Skeletal muscle satellite cell (primary cell): ENCODE measurements at regions not wholly inside any gene's neighbourhood (a gene's known extent, or its start where the extent isn't known, plus 50 kb on each side); places are given as distances from the start of the nearest gene placed in this dataset.

ENCODE experiments used
- H3K27me3 ChIP-seq: 2 replicates; pipeline ENCODE4 v1.7.0; 2013; ENCODE audit warnings: low read length; ENCODE audit not compliant: control insufficient read depth, insufficient read depth
- H3K36me3 ChIP-seq: 2 replicates; pipeline ENCODE4 v1.7.0; 2013; ENCODE audit warnings: mild to moderate bottlenecking, control low read depth, low read length; ENCODE audit not compliant: insufficient read depth
- H3K4me1 ChIP-seq: 2 replicates; pipeline ENCODE4 v1.7.0; 2013; ENCODE audit warnings: low read length; ENCODE audit not compliant: control insufficient read depth, insufficient read depth
- H3K4me2 ChIP-seq: 2 replicates; pipeline ENCODE4 v1.7.0; 2013; ENCODE audit warnings: mild to moderate bottlenecking, low read length
- H3K4me3 ChIP-seq: 2 replicates; pipeline ENCODE4 v1.7.0; 2013; ENCODE audit warnings: low read length
- H3K9ac ChIP-seq: 2 replicates; pipeline ENCODE4 v1.7.0; 2013; ENCODE audit warnings: mild to moderate bottlenecking, low read depth, low read length, moderate library complexity
- H3K9me3 ChIP-seq: replicated peaks from 2 replicates; pipeline ENCODE4 v1.7.0; 2013; ENCODE audit warnings: mild to moderate bottlenecking, control low read depth, low read length

- Histone ChIP-seq H3K36me3 (no peaks in the 10 kb centered on the region), H3K4me2 (no peak overlapping the region), H3K9ac (no peak overlapping the region), H3K4me1 (peaks cover 15% of the 10 kb centered on the region), H3K4me3 (no peak overlapping the region), H3K9me3 (no peaks in the 10 kb centered on the region), H3K27me3 (peaks cover 10% of the 10 kb centered on the region)
Observed at GRCh38 chr5:38757451-38758245, 88.2 kb upstream of the OSMR start.

GRCh38 chr5:38758774-38759600 is 86.8 kb upstream of the OSMR start:
- no peak overlapping the region for H3K4me3 ChIP-seq
- peaks cover 15% of the 10 kb centered on the region for H3K4me1 ChIP-seq
- no peaks in the 10 kb centered on the region for H3K9me3 ChIP-seq
- H3K27me3 ChIP-seq, result peaks cover 12% of the 10 kb centered on the region
- H3K9ac ChIP-seq, result no peak overlapping the region
- H3K4me2 ChIP-seq, result no peak overlapping the region
- no peaks in the 10 kb centered on the region for H3K36me3 ChIP-seq

GRCh38 chr5:38764937-38765391 is 80.8 kb upstream of the OSMR start:
- Histone ChIP-seq H3K9me3 (peaks cover 10% of the 10 kb centered on the region), H3K9ac (no peak overlapping the region), H3K4me2 (no peak overlapping the region), H3K36me3 (no peaks in the 10 kb centered on the region), H3K4me1 (no peaks in the 10 kb centered on the region), H3K4me3 (no peak overlapping the region), H3K27me3 (peaks cover 29% of the 10 kb centered on the region)

GRCh38 chr5:38765399-38765861 is 80.4 kb upstream of the OSMR start:
- no peak overlapping the region for H3K9ac ChIP-seq
- no peaks in the 10 kb centered on the region for H3K36me3 ChIP-seq
- H3K4me3 ChIP-seq, result no peak overlapping the region
- no peaks in the 10 kb centered on the region for H3K4me1 ChIP-seq
- peaks cover 29% of the 10 kb centered on the region for H3K27me3 ChIP-seq
- peaks cover 10% of the 10 kb centered on the region for H3K9me3 ChIP-seq
- no peak overlapping the region for H3K4me2 ChIP-seq

GRCh38 chr5:38766151-38766550 is 79.7 kb upstream of the OSMR start:
- H3K4me1 ChIP-seq, result no peaks in the 10 kb centered on the region
- H3K27me3 ChIP-seq, result peaks cover 24% of the 10 kb centered on the region
- no peak overlapping the region for H3K4me3 ChIP-seq
- no peak overlapping the region for H3K4me2 ChIP-seq
- H3K9ac ChIP-seq, result no peak overlapping the region
- peaks cover 10% of the 10 kb centered on the region for H3K9me3 ChIP-seq
- no peaks in the 10 kb centered on the region for H3K36me3 ChIP-seq

- Histone ChIP-seq H3K4me3 (no peak overlapping the region), H3K9ac (no peak overlapping the region), H3K4me2 (no peak overlapping the region), H3K4me1 (no peaks in the 10 kb centered on the region), H3K36me3 (no peaks in the 10 kb centered on the region), H3K27me3 (peaks cover 38% of the 10 kb centered on the region), H3K9me3 (peaks cover 10% of the 10 kb centered on the region)
Observed at GRCh38 chr5:38768412-38769211, 77.2 kb upstream of the OSMR start.

- H3K9ac ChIP-seq, result no peak overlapping the region
- no peaks in the 10 kb centered on the region for H3K4me1 ChIP-seq
- H3K4me2 ChIP-seq, result no peak overlapping the region
- no peaks in the 10 kb centered on the region for H3K9me3 ChIP-seq
- no peaks in the 10 kb centered on the region for H3K36me3 ChIP-seq
- H3K27me3 ChIP-seq, result peaks cover 41% of the 10 kb centered on the region
- H3K4me3 ChIP-seq, result no peak overlapping the region
Observed at GRCh38 chr5:38772471-38772870, 73.3 kb upstream of the OSMR start.

- H3K4me3 ChIP-seq, result no peak overlapping the region
- H3K9ac ChIP-seq, result no peak overlapping the region
- no peak overlapping the region for H3K4me2 ChIP-seq
- H3K9me3 ChIP-seq, result no peaks in the 10 kb centered on the region
- no peaks in the 10 kb centered on the region for H3K4me1 ChIP-seq
- H3K36me3 ChIP-seq, result no peaks in the 10 kb centered on the region
- H3K27me3 ChIP-seq, result peaks cover 29% of the 10 kb centered on the region
Observed at GRCh38 chr5:38775218-38775840, 70.5 kb upstream of the OSMR start.

- no peaks in the 10 kb centered on the region for H3K9me3 ChIP-seq
- H3K9ac ChIP-seq, result no peak overlapping the region
- peaks cover 2% of the 10 kb centered on the region for H3K4me1 ChIP-seq
- no peak overlapping the region for H3K4me3 ChIP-seq
- H3K36me3 ChIP-seq, result no peaks in the 10 kb centered on the region
- peaks cover 29% of the 10 kb centered on the region for H3K27me3 ChIP-seq
- H3K4me2 ChIP-seq, result no peak overlapping the region
Observed at GRCh38 chr5:38776149-38776896, 69.5 kb upstream of the OSMR start.

GRCh38 chr5:38777111-38777510 is 68.7 kb upstream of the OSMR start:
- no peak overlapping the region for H3K4me2 ChIP-seq
- no peak overlapping the region for H3K4me3 ChIP-seq

More at GRCh38 chr5:38777111-38777510, 68.7 kb upstream of the OSMR start:
- peaks cover 27% of the 10 kb centered on the region for H3K27me3 ChIP-seq
- no peaks in the 10 kb centered on the region for H3K9me3 ChIP-seq
- peaks cover 3% of the 10 kb centered on the region for H3K4me1 ChIP-seq
- H3K36me3 ChIP-seq, result no peaks in the 10 kb centered on the region
- no peak overlapping the region for H3K9ac ChIP-seq
